ENCODE measurements at regions not wholly inside any gene's neighbourhood (a gene's known extent, or its start where the extent isn't known, plus 50 kb on each side); places are given as distances from the start of the nearest gene placed in this dataset.
"Not testable (repeated sequence)": the region's sequence is repeated elsewhere in the genome, so short reads cannot be mapped to it uniquely, and the experiment has no call there.

DNA sequence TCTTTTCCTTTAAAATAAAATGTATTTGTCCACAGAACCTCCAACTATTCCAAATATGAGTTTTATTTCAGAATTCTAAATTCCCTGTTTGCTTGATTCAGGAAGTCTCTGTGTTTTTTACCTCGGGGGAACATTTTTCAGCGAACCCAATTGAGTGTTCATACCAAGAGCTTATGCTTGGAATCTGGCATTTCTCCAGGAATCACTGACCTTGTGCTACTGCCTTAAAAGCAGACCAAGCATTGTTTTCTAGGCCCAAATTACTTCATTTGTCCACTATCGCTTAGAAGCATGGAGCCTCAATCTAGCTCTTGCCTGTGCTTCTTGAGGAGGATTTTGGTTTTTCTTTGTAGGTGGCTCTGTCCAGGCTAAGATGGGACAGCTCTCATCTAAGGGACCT, 59.4 kb downstream of the EBLN1 start:
- no peak for DNase-seq

DNA sequence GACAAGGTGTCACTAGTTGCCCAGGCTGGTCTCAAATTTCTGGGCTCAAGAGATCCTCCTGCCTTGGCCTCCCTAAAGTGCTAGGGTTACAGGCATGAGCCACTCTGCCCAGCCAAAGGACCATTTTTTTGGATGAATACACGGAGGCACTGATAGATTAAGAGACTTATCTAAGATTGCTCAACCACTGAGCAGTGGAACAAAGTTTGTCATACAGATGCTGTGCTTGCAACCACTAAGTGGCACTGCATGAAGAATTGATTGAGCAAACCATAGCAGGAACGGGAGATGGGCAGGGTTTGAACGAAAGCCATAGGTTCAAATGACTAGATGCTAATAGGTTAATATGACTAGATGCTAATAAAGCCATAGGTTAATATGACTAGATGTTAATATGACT, 61.1 kb downstream of the EBLN1 start:
- DNase-seq, result no peak

- no peak for DNase-seq
Observed at GRCh38 chr10:22152403-22152802, 65.4 kb downstream of the EBLN1 start.

DNA sequence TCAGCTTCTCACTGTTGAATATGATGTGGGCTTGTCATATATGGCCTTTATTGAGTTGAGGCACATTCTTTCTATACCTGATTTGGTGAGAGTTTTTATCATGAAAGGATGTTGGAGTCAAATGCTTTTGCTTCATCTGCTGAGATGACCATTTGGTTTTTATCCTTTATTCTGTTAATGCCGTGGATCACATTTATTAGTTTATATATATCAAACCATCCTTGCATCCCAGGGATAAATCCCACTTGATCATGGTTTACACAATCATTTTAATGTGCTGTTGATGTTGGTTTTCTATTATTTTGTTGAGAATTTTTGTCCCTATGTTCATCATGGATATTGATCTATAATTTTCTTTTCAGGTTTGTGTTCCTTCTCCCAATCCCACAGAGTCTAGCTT, 67.0 kb downstream of the EBLN1 start:
- DNase-seq, result no peak

GRCh38 chr10:22148961-22149360, 68.9 kb downstream of the EBLN1 start:
- no peak for DNase-seq

DNA sequence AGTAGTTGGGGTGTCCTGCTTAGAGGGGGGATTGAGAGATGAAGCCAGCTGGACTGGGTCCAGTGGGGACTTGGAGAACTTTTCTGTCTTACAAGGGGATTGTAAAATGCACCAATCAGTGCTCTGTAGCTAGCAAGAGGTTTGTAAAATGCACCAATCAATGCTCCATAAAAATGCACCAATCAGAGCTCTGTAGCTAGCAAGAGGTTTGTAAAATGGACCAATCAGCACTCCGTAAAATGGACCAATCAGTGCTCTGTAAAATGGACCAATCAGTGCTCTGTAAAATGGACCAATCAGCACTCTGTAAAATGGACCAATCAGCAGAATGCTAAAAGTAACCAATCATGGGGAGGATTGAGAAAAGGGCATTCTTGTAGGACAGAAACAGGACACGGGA, 71.9 kb downstream of the EBLN1 start:
- DNase-seq, result not testable (repeated sequence)

DNA sequence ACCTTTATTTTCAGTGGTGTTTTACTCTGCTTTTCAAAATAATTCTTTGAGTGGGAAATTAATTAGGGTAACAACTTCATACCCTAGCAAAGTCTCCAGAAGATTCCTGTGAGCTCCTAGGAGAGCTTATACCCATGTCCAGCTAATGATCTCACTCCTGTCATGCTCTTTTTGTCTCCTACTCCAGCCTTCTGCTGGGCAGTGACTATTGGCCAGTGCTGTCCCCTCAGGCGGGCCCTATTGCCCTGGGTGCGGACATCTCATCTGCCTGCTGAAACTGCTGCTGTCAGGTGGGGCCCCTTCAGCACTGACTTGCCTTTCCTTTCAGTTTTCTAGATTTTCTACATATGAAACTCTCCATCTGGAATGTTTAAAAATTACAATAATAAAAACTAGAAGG, 80.3 kb downstream of the EBLN1 start:
- no peak for DNase-seq

DNA sequence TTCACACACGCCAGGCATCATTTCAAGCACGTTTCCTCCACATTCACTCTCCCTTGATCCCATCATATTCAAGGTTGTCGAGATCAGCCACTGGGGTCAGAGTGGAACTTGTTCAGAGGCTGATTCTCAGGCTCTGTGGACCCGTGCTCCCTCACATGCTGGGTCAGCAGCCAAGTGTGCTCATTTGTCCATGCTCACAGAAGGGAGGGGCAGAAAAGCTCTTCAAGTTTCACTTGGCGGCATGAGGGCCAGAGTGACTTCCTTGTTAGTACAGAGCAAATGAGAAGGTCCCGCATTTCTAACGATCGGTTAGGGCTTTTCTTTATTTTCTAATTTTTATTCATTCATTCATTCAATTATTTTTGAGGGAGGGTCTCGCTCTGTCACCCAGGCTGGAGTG, 82.2 kb downstream of the EBLN1 start:
- no peak for DNase-seq

DNA sequence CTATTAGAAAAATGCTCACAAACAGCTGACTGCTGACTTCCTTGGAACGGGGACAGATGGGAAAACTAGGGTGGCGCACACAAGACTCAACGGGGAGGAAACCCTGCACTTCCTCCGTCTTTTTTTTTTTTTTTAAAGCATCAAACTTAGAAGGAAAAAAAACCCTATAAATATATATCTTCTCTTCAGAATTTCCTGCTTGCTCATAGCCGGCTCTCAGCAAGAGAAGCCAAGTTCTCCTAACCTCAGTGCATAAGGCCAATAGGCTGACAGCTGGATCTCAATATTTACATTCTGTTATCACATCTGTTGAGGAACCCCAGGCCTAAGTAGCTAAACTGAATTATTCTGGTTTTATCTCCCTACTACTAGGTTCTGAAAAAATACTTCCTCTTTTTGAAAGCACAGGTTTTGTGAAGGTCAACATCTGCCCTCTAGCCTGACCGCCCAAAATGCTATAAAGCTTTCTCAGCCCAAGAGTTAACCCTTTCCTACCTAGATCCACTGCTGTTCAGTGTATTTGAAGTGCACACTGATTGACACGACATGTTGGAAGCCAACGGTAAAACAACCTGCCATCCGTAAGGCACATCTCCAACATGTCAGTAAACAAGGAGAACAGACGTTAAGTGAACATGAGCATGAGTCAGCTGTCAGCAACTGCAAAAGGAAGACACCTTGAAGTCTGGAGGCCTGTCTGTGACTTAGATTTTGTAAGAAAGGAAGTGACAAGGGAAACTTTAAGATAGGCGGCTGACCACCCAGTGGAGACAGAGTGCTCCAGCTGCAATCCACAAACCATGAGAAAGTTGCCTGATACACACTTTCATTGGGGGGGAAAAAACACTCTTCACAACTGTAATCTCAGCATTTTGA, 83.8 kb downstream of the EBLN1 start:
- DNase-seq, result no peak

GRCh38 chr10:22130824-22131223, 87.0 kb downstream of the EBLN1 start:
- DNase-seq, result not testable (repeated sequence)

- DNase-seq, result not testable (repeated sequence)
Observed at GRCh38 chr10:22129612-22130011, 88.2 kb downstream of the EBLN1 start.

DNA sequence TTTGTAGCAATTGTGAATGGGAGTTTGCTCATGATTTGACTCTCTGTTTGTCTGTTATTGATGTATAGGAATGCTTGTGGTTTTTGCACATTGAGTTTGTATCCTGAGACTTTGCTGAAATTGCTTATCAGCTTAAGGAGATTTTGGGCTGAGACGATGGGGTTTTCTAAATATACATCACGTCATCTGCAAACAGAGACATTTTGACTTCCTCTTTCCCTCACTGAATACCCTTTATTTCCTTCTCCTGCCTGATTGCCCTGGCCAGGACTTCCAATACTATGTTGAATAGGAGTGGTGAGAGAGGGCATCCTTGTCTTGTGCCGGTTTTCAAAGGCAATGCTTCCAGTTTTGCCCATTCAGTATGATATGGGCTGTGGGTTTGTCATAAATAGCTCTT, 96.6 kb downstream of the EBLN1 start:
- not testable (repeated sequence) for DNase-seq

GRCh38 chr10:22120072-22120471, 97.7 kb downstream of the EBLN1 start:
- DNase-seq, result not testable (repeated sequence)

GRCh38 chr10:22119575-22119974, 98.2 kb downstream of the EBLN1 start:
- DNase-seq, result not testable (repeated sequence)

- no peak for DNase-seq
Observed at GRCh38 chr10:22111705-22112104, 106.1 kb downstream of the EBLN1 start.

GRCh38 chr10:22111260-22111659, 106.6 kb downstream of the EBLN1 start:
- DNase-seq, result no peak

DNA sequence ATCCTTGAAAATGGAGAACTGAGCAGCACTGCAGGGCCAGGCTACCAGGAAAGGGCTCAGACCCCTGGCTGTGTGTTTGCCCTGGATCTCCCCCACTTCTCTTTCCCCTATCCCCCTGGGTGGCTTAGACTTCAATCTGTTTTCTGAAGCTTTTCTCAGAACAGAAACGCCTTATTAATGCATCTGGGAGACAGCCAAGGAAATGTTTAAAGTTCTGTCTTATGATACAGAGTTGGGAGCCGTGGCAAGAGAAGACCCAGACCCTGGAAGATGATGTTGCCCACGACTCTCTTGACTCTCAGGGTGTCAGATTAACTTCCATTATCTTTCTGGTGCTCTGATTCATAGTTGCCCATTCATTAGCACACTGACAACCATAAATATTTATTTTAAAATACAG, 107.1 kb downstream of the EBLN1 start:
- DNase-seq, result no peak

GRCh38 chr10:22105270-22105669, 101.7 kb upstream of the DNAJC1 start:
- no peak for DNase-seq

DNA sequence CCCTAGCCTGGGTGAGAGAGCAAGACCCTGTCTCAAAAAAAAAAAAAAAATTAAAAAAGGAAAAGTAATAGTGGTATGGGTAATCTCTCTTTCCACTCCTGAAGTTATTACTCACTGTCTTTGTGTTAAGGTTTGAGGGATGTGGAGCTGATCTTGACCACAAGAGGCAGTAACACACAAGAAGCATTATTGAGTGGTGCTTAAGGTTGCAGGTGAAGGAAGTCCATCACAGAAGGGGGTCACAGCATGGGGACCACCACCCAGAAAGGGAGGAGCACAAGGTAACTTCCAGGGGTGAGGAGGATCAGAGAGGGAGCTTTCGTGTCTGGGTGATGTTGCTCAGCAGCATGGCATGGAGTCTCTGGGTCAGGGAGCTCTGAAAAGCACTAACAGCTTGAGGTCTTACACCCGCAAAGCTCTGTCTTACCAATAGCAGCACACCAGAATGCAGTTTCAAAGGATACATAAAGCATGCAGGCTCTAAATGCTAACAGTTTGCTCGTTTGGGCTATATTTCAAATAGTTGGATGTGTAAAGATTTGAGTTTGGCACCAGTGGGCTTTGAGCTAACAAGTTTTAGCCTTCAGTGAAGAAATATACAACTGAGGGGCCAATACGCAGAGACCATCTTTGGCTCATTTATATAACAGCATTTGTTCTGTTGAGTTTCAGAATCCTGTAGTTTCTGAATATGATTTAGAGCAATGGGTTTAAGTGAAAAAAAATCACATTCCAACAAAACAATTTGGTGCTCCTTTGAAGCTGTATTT, 100.4 kb upstream of the DNAJC1 start:
- DNase-seq, result peak; percentile 19

GRCh38 chr10:22097696-22098095, 94.2 kb upstream of the DNAJC1 start:
- no peak for DNase-seq

DNA sequence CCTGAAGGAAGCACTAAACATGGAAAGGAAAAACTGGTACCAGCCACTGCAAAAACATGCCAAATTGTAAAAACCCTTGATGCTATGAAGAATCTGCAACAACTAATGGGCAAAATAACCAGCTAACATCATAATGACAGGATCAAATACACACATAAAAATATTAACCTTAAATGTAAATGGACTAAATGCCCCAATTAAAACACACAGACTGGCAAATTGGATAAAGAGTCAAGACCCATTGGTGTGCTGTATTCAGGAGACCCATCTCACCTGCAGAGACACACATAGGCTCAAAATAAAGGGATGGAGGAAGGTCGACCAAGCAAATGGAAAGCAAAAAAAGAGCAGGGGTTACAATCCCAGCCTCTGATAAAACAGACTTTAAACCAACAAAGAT, 87.7 kb upstream of the DNAJC1 start:
- not testable (repeated sequence) for DNase-seq

DNA sequence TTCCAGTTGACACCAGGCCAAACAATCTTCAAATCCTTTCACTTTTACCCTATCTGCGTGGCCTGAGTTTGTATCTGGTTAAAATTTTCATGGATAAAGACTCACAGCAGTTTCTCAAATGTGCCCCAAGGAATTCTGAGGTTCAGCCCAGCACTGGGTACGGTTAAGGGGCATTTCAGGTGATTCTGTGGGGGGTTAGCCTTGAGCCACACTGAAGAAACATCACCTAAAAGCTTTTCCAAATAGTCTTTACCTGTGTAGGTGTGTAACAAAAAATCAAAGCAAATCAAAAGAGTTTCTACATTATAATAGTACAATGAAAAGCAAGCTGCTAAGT, 83.8 kb upstream of the DNAJC1 start:
- no peak for DNase-seq

GRCh38 chr10:22086730-22087401, 83.3 kb upstream of the DNAJC1 start:
- DNase-seq, result no peak

- DNase-seq, result not testable (repeated sequence)
Observed at GRCh38 chr10:22079921-22080320, 76.4 kb upstream of the DNAJC1 start.

Data from CD4-positive, alpha-beta T cell treated with Interleukin-21 for 1 hour (primary cell).